MCF 10A (cell line): ENCODE measurements at regions not wholly inside any gene's neighbourhood (a gene's known extent, or its start where the extent isn't known, plus 50 kb on each side); places are given as distances from the start of the nearest gene placed in this dataset.

Experiments
- BruUV-seq: library from RNA; stranded (reverse); fragments of 400-500 nt; replicated peaks from 2 replicates; lab custom pipeline; 2021; lab: Mats Ljungman, UMichigan
- CTCF ChIA-PET: fragments of 300-600 bp; sonication (Branson Sonifier 250); formaldehyde crosslinking; extraction: SDS; loops from one replicate; lab custom pipeline; 2021; ENCODE audit warnings: antibody characterized with exemption, inconsistent platforms; lab: Yijun Ruan, JAX
- POLR2A ChIA-PET: fragments of 300-600, 350-650 bp; sonication (Branson Sonifier 250); formaldehyde crosslinking; extraction: SDS; loops from one replicate; lab custom pipeline; 2020; ENCODE audit warnings: antibody characterized with exemption, inconsistent platforms; lab: Yijun Ruan, JAX
- DNase-seq: peaks from one replicate; pipeline ENCODE4 v3.0.0-alpha.2; 2018; ENCODE audit not compliant: unreplicated experiment
- H3K27ac Mint-ChIP-seq: one replicate; pipeline ENCODE4 v1.8.0; 2022; ENCODE audit warnings: mild to moderate bottlenecking, low read depth, mixed read lengths; ENCODE audit not compliant: unreplicated experiment
- H3K27me3 Mint-ChIP-seq: one replicate; pipeline ENCODE4 v1.8.0; 2022; ENCODE audit warnings: mixed read lengths; ENCODE audit not compliant: insufficient read depth, unreplicated experiment
- H3K36me3 Mint-ChIP-seq: one replicate; pipeline ENCODE4 v1.8.0; 2022; ENCODE audit warnings: mild to moderate bottlenecking, moderate library complexity, mixed read lengths; ENCODE audit not compliant: insufficient read depth, unreplicated experiment
- H3K4me1 Mint-ChIP-seq: one replicate; pipeline ENCODE4 v1.8.0; 2022; ENCODE audit warnings: mixed read lengths; ENCODE audit not compliant: insufficient read depth, unreplicated experiment
- H3K4me3 Mint-ChIP-seq: one replicate; pipeline ENCODE4 v1.8.0; 2022; ENCODE audit warnings: mild to moderate bottlenecking, moderate library complexity, mixed read lengths; ENCODE audit not compliant: unreplicated experiment
- H3K9me3 Mint-ChIP-seq: one replicate; pipeline ENCODE4 v1.8.0; 2022; ENCODE audit warnings: mixed read lengths; ENCODE audit not compliant: unreplicated experiment
- CTCF ChIP-seq: fragments of 200-600 bp; IDR thresholded peaks from one replicate; pipeline ENCODE4 v1.8.0; 2022; ENCODE audit warnings: antibody characterized with exemption, mild to moderate bottlenecking; ENCODE audit not compliant: unreplicated experiment
- intact Hi-C: fragments of 100-400 bp; cut with micrococcal nuclease; formaldehyde crosslinking; loops from 2 replicates; pipeline ENCODE4 v1.14.1; 2022

DNA sequence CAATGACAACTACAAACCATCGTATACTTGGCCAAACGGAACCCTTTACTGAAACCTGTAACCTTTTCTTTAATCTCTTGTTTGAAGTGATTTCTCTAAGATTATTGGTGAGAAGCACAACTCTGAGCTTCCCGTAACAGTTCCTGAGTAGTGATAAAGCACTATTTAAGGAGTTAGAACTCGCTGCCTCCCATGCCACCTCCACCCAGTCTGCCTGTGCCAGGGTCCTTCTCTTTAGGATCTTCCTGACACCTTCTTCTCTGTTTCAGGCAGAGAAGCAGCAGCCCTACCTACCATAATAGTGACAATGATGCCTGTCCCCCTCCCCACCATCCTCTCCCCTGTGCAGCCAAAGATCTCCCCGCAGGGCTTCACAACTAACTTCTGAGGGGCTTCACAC is 330.6 kb downstream of the ZSWIM6 start:
- Mint-ChIP-seq H3K27ac (no peak overlapping the region), H3K4me1 (no peaks in the 10 kb centered on the region), H3K4me3 (no peak overlapping the region), H3K36me3 (no peaks in the 10 kb centered on the region), H3K27me3 (no peaks in the 10 kb centered on the region), H3K9me3 (no peaks in the 10 kb centered on the region)
- POLR2A ChIA-PET, result interaction anchor here (0.5 kb wide), 1 partner anchor 537 kb away, joined by 3 read pairs; no protein-coding TSS in a partner anchor
- TF ChIP-seq CTCF, result no peak
- no peak for DNase-seq
- CTCF ChIA-PET, result interaction anchor here (0.6 kb wide), 2 partner anchors 153 to 731 kb away, joined by 3 read pairs; no protein-coding TSS in a partner anchor
- BruUV-seq, result no TSS peak
- intact Hi-C loops, result no loop called here

DNA sequence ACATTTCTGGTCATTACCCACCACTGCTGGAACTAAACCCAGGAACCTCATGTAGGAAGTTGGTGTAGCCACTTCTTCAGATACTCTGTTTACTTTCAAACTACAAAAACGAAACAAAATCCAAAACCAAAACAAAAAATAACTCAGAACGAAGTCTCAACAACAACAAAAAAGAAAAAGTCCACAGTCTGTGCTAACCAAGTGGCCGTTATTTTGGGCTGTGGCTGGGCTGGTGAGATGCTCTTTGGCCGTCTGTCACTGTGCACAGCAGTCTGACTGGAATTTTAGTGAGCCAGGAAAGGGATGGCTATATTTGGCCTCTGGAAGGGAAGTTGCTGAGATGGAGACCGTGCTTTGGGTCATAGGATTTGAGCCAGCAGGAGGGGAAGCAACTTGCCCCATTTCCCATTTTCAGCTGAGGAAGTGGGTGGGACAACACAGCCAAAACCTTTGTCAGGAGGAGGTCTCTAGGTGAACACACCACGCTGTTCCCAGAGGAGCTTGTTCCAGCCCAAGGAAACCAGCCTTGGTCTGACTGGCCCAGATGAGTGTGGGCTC is 334.1 kb downstream of the ZSWIM6 start:
- no peaks in the 10 kb centered on the region for H3K36me3 Mint-ChIP-seq
- BruUV-seq, result no TSS peak
- ChIA-PET POLR2A (interaction anchor here (1.2 kb wide), 1 partner anchor 334 kb away, joined by 3 read pairs; the partner anchor contains the start of gene ZSWIM6), CTCF (interaction anchor here (0.6 to 5.8 kb wide), 3 partner anchors 7 to 183 kb away, joined by 3 to 32 read pairs (median 6); no protein-coding TSS in a partner anchor)
- no peak for DNase-seq
- H3K4me3 Mint-ChIP-seq, result no peak overlapping the region
- H3K27ac Mint-ChIP-seq, result no peak overlapping the region
- TF ChIP-seq CTCF, result no peak
- intact Hi-C loops, result no loop called here
- H3K4me1 Mint-ChIP-seq, result no peaks in the 10 kb centered on the region
- H3K9me3 Mint-ChIP-seq, result no peaks in the 10 kb centered on the region
- no peaks in the 10 kb centered on the region for H3K27me3 Mint-ChIP-seq

DNA sequence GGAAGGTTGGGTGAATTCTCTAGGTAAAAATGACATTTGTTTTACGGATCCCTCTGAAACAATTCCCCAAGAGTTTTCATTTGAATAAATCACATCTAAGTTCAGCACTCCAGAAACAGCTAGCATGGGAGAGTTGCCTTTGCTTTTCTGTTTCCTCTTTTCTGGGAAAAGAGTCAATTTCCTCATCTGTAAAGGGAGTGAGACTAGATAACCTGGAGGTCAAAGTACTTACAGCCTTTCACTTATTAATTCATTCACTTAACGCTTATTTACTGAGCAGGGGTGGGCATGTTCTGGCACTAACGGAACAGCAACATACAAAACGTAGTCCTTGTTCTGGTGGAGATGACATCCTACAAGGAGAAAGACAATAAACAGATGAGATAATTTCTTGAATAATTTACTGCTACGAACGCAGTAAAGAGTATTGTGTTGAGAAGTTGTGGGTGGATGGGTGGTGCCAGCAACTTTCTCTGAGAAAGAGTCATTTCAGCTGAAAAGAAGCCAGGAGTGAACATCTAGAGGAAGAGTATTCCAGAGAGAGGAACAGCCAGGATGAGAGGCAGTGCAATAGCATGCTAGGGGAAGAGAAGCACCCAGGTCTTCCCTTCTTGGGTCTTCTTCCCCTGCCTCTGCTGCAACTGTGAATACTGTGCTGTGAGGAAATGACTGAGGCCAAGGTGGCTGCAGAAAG is 335.6 kb downstream of the ZSWIM6 start:
- intact Hi-C loops, result no loop called here
- Mint-ChIP-seq H3K27ac (no peak overlapping the region), H3K4me1 (no peaks in the 10 kb centered on the region), H3K27me3 (no peaks in the 10 kb centered on the region), H3K9me3 (no peaks in the 10 kb centered on the region), H3K36me3 (no peaks in the 10 kb centered on the region), H3K4me3 (no peak overlapping the region)
- DNase-seq, result no peak
- CTCF ChIA-PET, result interaction anchor here (1.8 to 5.8 kb wide), 2 partner anchors 8 to 10 kb away, joined by 6 to 32 read pairs; no protein-coding TSS in a partner anchor
- POLR2A ChIA-PET, result no interaction called here
- no peak for TF ChIP-seq CTCF
- BruUV-seq, result no TSS peak

GRCh38 chr5:61669531-61669930 is 337.5 kb downstream of the ZSWIM6 start:
- TF ChIP-seq CTCF, result no peak
- Mint-ChIP-seq H3K27me3 (no peaks in the 10 kb centered on the region), H3K4me1 (no peaks in the 10 kb centered on the region), H3K36me3 (no peaks in the 10 kb centered on the region), H3K9me3 (no peaks in the 10 kb centered on the region), H3K4me3 (no peak overlapping the region), H3K27ac (no peak overlapping the region)
- no peak for DNase-seq
- BruUV-seq, result no TSS peak
- ChIA-PET CTCF (interaction anchor here (5.8 kb wide), 1 partner anchor 10 kb away, joined by 32 read pairs; no protein-coding TSS in a partner anchor), POLR2A (no interaction called here)
- intact Hi-C loops, result no loop called here
